Mammary epithelial cell (primary cell): ENCODE measurements at regions not wholly inside any gene's neighbourhood (a gene's known extent, or its start where the extent isn't known, plus 50 kb on each side); places are given as distances from the start of the nearest gene placed in this dataset.

ENCODE experiments used
- CTCF ChIP-seq, 2 donors: IDR thresholded peaks in 1 of 2; conservative IDR thresholded peaks in 1 of 2; 2 replicates each; pipeline ENCODE4 v1.5.1; 2011 to 2012; ENCODE audit warnings: inconsistent platforms in 2 of 2, low read length in 2 of 2, mild to moderate bottlenecking in 2 of 2, control low read depth in 1 of 2, low read depth in 1 of 2; ENCODE audit not compliant: insufficient read depth in 1 of 2; ENCODE audit errors: extremely low read depth in 1 of 2
- EZH2 ChIP-seq: IDR thresholded peaks from 2 replicates; pipeline ENCODE4 v1.6.1; 2012; ENCODE audit warnings: low read length, inconsistent platforms, borderline replicate concordance

- no peak for TF ChIP-seq CTCF (conservative IDR thresholded peaks at IDR 0.05 in 1 of 2, IDR thresholded peaks at IDR 0.05 in 1 of 2; ENCODE audit: extremely low read depth in 1 of 2, insufficient read depth in 1 of 2, low read depth in 1 of 2, low read length in 2 of 2)
- no peak for TF ChIP-seq EZH2
Measured at GRCh38 chr4:31702326-31702725, 982.2 kb downstream of the PCDH7 start.
